Left lung (tissue), 4 donors: ENCODE measurements at regions not wholly inside any gene's neighbourhood (a gene's known extent, or its start where the extent isn't known, plus 50 kb on each side); places are given as distances from the start of the nearest gene placed in this dataset.

ENCODE experiments used
- ATAC-seq: fragments of 200-7000 bp; cut with Tn5 transposase; one replicate; pipeline ENCODE4 v1.9.1; 2020; ENCODE audit warnings: moderate library complexity
- DNase-seq, 4 donors: peaks; one replicate each; pipeline ENCODE4 v3.0.0-alpha.2; 2013 to 2020
- H3K27ac ChIP-seq, 2 donors: fragments of 200-600 bp; sonication (generic) in 1 of 2; one replicate each; pipeline versions ENCODE4 v1.5.0 to v1.8.0; 2020 to 2021
- H3K27me3 ChIP-seq, 2 donors: fragments of 200-600 bp; sonication (generic) in 1 of 2; one replicate each; pipeline versions ENCODE4 v1.5.0 to v1.8.0; 2020 to 2021
- H3K36me3 ChIP-seq, 2 donors: fragments of 200-600 bp; sonication (generic) in 1 of 2; one replicate each; pipeline versions ENCODE4 v1.5.0 to v1.8.0; 2020 to 2021
- H3K4me1 ChIP-seq, 2 donors: fragments of 200-600 bp; one replicate each; pipeline ENCODE4 v1.8.0; 2021
- H3K4me3 ChIP-seq, 2 donors: fragments of 200-600 bp; sonication (generic) in 1 of 2; one replicate each; pipeline versions ENCODE4 v1.5.0 to v1.8.0; 2020 to 2021; ENCODE audit warnings: mild to moderate bottlenecking in 1 of 2
- H3K9me3 ChIP-seq, 2 donors: fragments of 200-600 bp; sonication (generic) in 1 of 2; one replicate each; pipeline versions ENCODE4 v1.5.0 to v1.8.0; 2020 to 2021
- intact Hi-C, 2 donors: fragments of 100-400 bp; cut with DNase I; formaldehyde crosslinking; loops; one replicate each; pipeline versions ENCODE4 v1.11.2 to v1.14.2; 2022
- TF ChIP-seq, protein P1 (sequence below), 2 donors: fragments of 200-600 bp; sonication (generic) in 1 of 2; IDR thresholded peaks; one replicate each; pipeline versions ENCODE4 v1.5.0 to v1.8.0; 2021; ENCODE audit warnings: antibody characterized with exemption in 2 of 2
- donor health status: DM: no; HTN: yes; CAD: no.
- donor health status: DM: no; HTN: no; CAD: no.

- Histone ChIP-seq H3K9me3 (no peaks in the 10 kb centered on the region), H3K27ac (no peak overlapping the region)
These were observed 213.4 kb upstream of the EOMES start for GRCh38 chr3:27935492-27935891.

GRCh38 chr3:27939521-27939920 is 217.4 kb upstream of the EOMES start:
- DNase-seq: no peak
- H3K27ac ChIP-seq: no peak overlapping the region
- intact Hi-C loops: no loop called here

More at GRCh38 chr3:27935492-27935891, 213.4 kb upstream of the EOMES start:
- Histone ChIP-seq H3K36me3 (no peaks in the 10 kb centered on the region), H3K4me3 (no peak overlapping the region), H3K4me1 (no peaks in the 10 kb centered on the region), H3K27me3 (no peaks in the 10 kb centered on the region)
- TF ChIP-seq, protein P1, sequence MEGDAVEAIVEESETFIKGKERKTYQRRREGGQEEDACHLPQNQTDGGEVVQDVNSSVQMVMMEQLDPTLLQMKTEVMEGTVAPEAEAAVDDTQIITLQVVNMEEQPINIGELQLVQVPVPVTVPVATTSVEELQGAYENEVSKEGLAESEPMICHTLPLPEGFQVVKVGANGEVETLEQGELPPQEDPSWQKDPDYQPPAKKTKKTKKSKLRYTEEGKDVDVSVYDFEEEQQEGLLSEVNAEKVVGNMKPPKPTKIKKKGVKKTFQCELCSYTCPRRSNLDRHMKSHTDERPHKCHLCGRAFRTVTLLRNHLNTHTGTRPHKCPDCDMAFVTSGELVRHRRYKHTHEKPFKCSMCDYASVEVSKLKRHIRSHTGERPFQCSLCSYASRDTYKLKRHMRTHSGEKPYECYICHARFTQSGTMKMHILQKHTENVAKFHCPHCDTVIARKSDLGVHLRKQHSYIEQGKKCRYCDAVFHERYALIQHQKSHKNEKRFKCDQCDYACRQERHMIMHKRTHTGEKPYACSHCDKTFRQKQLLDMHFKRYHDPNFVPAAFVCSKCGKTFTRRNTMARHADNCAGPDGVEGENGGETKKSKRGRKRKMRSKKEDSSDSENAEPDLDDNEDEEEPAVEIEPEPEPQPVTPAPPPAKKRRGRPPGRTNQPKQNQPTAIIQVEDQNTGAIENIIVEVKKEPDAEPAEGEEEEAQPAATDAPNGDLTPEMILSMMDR (IDR thresholded peaks at IDR 0.05): no peak
- ATAC-seq (no peak), DNase-seq (no peak)
- intact Hi-C loops: no loop called here

GRCh38 chr3:27939940-27940339 is 217.8 kb upstream of the EOMES start:
- Histone ChIP-seq H3K4me1 (no peaks in the 10 kb centered on the region), H3K4me3 (no peak overlapping the region), H3K9me3 (no peaks in the 10 kb centered on the region), H3K36me3 (no peaks in the 10 kb centered on the region), H3K27ac (no peak overlapping the region), H3K27me3 (no peaks in the 10 kb centered on the region)
- intact Hi-C loops: no loop called here
- TF ChIP-seq, protein P1 (IDR thresholded peaks at IDR 0.05): no peak
- DNase-seq (no peak), ATAC-seq (no peak)

More at GRCh38 chr3:27939521-27939920, 217.4 kb upstream of the EOMES start:
- no peaks in the 10 kb centered on the region for H3K36me3 ChIP-seq
- no peaks in the 10 kb centered on the region for H3K4me1 ChIP-seq
- no peaks in the 10 kb centered on the region for H3K9me3 ChIP-seq
- TF ChIP-seq, protein P1 (IDR thresholded peaks at IDR 0.05): no peak
- no peak for ATAC-seq
- H3K27me3 ChIP-seq: no peaks in the 10 kb centered on the region
- H3K4me3 ChIP-seq: no peak overlapping the region

GRCh38 chr3:27943106-27943505 is 221.0 kb upstream of the EOMES start:
- ATAC-seq: no peak
- TF ChIP-seq, protein P1 (IDR thresholded peaks at IDR 0.05): peak in 1 of 2 donors; percentile 11
- no peak overlapping the region for H3K4me3 ChIP-seq
- H3K36me3 ChIP-seq: no peaks in the 10 kb centered on the region
- DNase-seq: peak in 1 of 4 donors; percentile 7
- H3K4me1 ChIP-seq: no peaks in the 10 kb centered on the region
- intact Hi-C loops: no loop called here
- no peaks in the 10 kb centered on the region for H3K9me3 ChIP-seq
- no peak overlapping the region for H3K27ac ChIP-seq
- H3K27me3 ChIP-seq: no peaks in the 10 kb centered on the region

GRCh38 chr3:27945229-27945628 is 223.1 kb upstream of the EOMES start:
- H3K4me3 ChIP-seq: no peak overlapping the region
- no peaks in the 10 kb centered on the region for H3K27me3 ChIP-seq
- ATAC-seq (no peak), DNase-seq (no peak)
- H3K4me1 ChIP-seq: no peaks in the 10 kb centered on the region
- H3K36me3 ChIP-seq: no peaks in the 10 kb centered on the region
- no peak overlapping the region for H3K27ac ChIP-seq
- intact Hi-C loops: no loop called here
- H3K9me3 ChIP-seq: no peaks in the 10 kb centered on the region
- TF ChIP-seq, protein P1 (IDR thresholded peaks at IDR 0.05): no peak
